ENCODE measurements at regions not wholly inside any gene's neighbourhood (a gene's known extent, or its start where the extent isn't known, plus 50 kb on each side); places are given as distances from the start of the nearest gene placed in this dataset.
A peak's percentile ranks its signal among the peaks of the same experiment; 100 is the strongest.
"Not testable (repeated sequence)": the region's sequence is repeated elsewhere in the genome, so short reads cannot be mapped to it uniquely, and the experiment has no call there.

GRCh38 chr12:131233850-131234789, 280.4 kb downstream of the ADGRD1 start:
- ATAC-seq; CTCF ChIA-PET; H3K4me1 Mint-ChIP-seq; H3K4me3 Mint-ChIP-seq; H3K27me3 Mint-ChIP-seq; DNase-seq; intact Hi-C loops (cut with DNase I, micrococcal nuclease); H3K36me3 Mint-ChIP-seq (ENCODE audit: low read depth); H3K9me3 Mint-ChIP-seq (ENCODE audit: low read depth); POLR2A ChIA-PET; H3K27ac Mint-ChIP-seq: not testable (repeated sequence)

GRCh38 chr12:131234841-131235271, 281.1 kb downstream of the ADGRD1 start:
- POLR2A ChIA-PET; intact Hi-C loops (cut with DNase I, micrococcal nuclease); H3K36me3 Mint-ChIP-seq (ENCODE audit: low read depth); H3K27me3 Mint-ChIP-seq; H3K9me3 Mint-ChIP-seq (ENCODE audit: low read depth); ATAC-seq; DNase-seq; CTCF ChIA-PET; H3K4me3 Mint-ChIP-seq; H3K27ac Mint-ChIP-seq: not testable (repeated sequence)
- peaks cover 12% of the 10 kb centered on the region for H3K4me1 Mint-ChIP-seq

- no peak overlapping the region for H3K4me3 Mint-ChIP-seq
- no peaks in the 10 kb centered on the region for H3K36me3 Mint-ChIP-seq (ENCODE audit: low read depth)
- no peak for DNase-seq
- ChIA-PET POLR2A (no interaction called here), CTCF (no interaction called here)
- intact Hi-C loops (cut with DNase I, micrococcal nuclease): no loop called here
- peaks cover 13% of the 10 kb centered on the region for H3K4me1 Mint-ChIP-seq
- peaks cover 2% of the 10 kb centered on the region for H3K27me3 Mint-ChIP-seq
- H3K27ac Mint-ChIP-seq: no peak overlapping the region
- H3K9me3 Mint-ChIP-seq (ENCODE audit: low read depth): peaks cover 3% of the 10 kb centered on the region
- no peak for ATAC-seq
These were observed 282.2 kb downstream of the ADGRD1 start for GRCh38 chr12:131235871-131236271.

GRCh38 chr12:131239384-131240094, 285.8 kb downstream of the ADGRD1 start:
- Mint-ChIP-seq H3K9me3 (ENCODE audit: low read depth) (peaks cover 1% of the 10 kb centered on the region), H3K36me3 (ENCODE audit: low read depth) (no peaks in the 10 kb centered on the region), H3K27ac (peak overlapping the region; percentile 70), H3K27me3 (no peaks in the 10 kb centered on the region), H3K4me3 (no peak overlapping the region), H3K4me1 (peaks cover 9% of the 10 kb centered on the region)
- ATAC-seq (peak; percentile 87), DNase-seq (no peak)
- ChIA-PET CTCF (no interaction called here), POLR2A (interaction anchor here (0.7 kb wide), 1 partner anchor 110 kb away, joined by 7 read pairs; no protein-coding TSS in a partner anchor)
- intact Hi-C loops (cut with DNase I, micrococcal nuclease): no loop called here

GRCh38 chr12:131241517-131241916, 287.8 kb downstream of the ADGRD1 start:
- Mint-ChIP-seq H3K9me3 (ENCODE audit: low read depth) (peaks cover 1% of the 10 kb centered on the region), H3K4me1 (peaks cover 9% of the 10 kb centered on the region), H3K27me3 (no peaks in the 10 kb centered on the region), H3K27ac (no peak overlapping the region), H3K4me3 (no peak overlapping the region), H3K36me3 (ENCODE audit: low read depth) (no peaks in the 10 kb centered on the region)
- DNase-seq: no peak
- ChIA-PET POLR2A (no interaction called here), CTCF (interaction anchor here (0.6 kb wide), 1 partner anchor 1307 kb away, joined by 3 read pairs; no protein-coding TSS in a partner anchor)
- intact Hi-C loops (cut with DNase I, micrococcal nuclease): no loop called here
- ATAC-seq: no peak

- Mint-ChIP-seq H3K36me3 (ENCODE audit: low read depth) (no peaks in the 10 kb centered on the region), H3K27ac (no peak overlapping the region), H3K27me3 (no peaks in the 10 kb centered on the region), H3K4me3 (peak overlapping the region; percentile 40), H3K9me3 (ENCODE audit: low read depth) (peaks cover 1% of the 10 kb centered on the region), H3K4me1 (peaks cover 9% of the 10 kb centered on the region)
- peak; percentile 81 for ATAC-seq
- intact Hi-C loops (cut with DNase I, micrococcal nuclease): no loop called here
- ChIA-PET POLR2A (no interaction called here), CTCF (no interaction called here)
- DNase-seq: peak; percentile 59
These were observed 289.2 kb downstream of the ADGRD1 start for GRCh38 chr12:131242741-131243496.

- H3K36me3 Mint-ChIP-seq (ENCODE audit: low read depth); CTCF ChIA-PET; H3K4me3 Mint-ChIP-seq; DNase-seq; H3K27me3 Mint-ChIP-seq; intact Hi-C loops (cut with DNase I, micrococcal nuclease); ATAC-seq; H3K4me1 Mint-ChIP-seq; H3K27ac Mint-ChIP-seq; POLR2A ChIA-PET; H3K9me3 Mint-ChIP-seq (ENCODE audit: low read depth): not testable (repeated sequence)
These were observed 290.5 kb downstream of the ADGRD1 start for GRCh38 chr12:131244157-131244688.

- H3K36me3 Mint-ChIP-seq (ENCODE audit: low read depth); H3K27ac Mint-ChIP-seq; intact Hi-C loops (cut with DNase I, micrococcal nuclease); POLR2A ChIA-PET; ATAC-seq; H3K27me3 Mint-ChIP-seq; H3K9me3 Mint-ChIP-seq (ENCODE audit: low read depth); DNase-seq; H3K4me1 Mint-ChIP-seq; H3K4me3 Mint-ChIP-seq; CTCF ChIA-PET: not testable (repeated sequence)
These were observed 291.5 kb downstream of the ADGRD1 start for GRCh38 chr12:131245161-131245560.

- DNase-seq: no peak
- no peak overlapping the region for H3K27ac Mint-ChIP-seq
- peaks cover 3% of the 10 kb centered on the region for H3K27me3 Mint-ChIP-seq
- CTCF ChIA-PET: no interaction called here
- intact Hi-C loops (cut with DNase I, micrococcal nuclease): no loop called here
- H3K9me3 Mint-ChIP-seq (ENCODE audit: low read depth): peaks cover 1% of the 10 kb centered on the region
- no peak for ATAC-seq
- POLR2A ChIA-PET: no interaction called here
- H3K4me3 Mint-ChIP-seq: no peak overlapping the region
- no peaks in the 10 kb centered on the region for H3K4me1 Mint-ChIP-seq
- no peaks in the 10 kb centered on the region for H3K36me3 Mint-ChIP-seq (ENCODE audit: low read depth)
These were observed 292.1 kb downstream of the ADGRD1 start for GRCh38 chr12:131245564-131246355.

- H3K27me3 Mint-ChIP-seq; POLR2A ChIA-PET; H3K4me3 Mint-ChIP-seq; H3K27ac Mint-ChIP-seq; intact Hi-C loops (cut with DNase I, micrococcal nuclease); CTCF ChIA-PET; H3K9me3 Mint-ChIP-seq (ENCODE audit: low read depth); ATAC-seq; H3K4me1 Mint-ChIP-seq; H3K36me3 Mint-ChIP-seq (ENCODE audit: low read depth); DNase-seq: not testable (repeated sequence)
These were observed 293.5 kb downstream of the ADGRD1 start for GRCh38 chr12:131247026-131247725.
